ENCODE measurements at regions not wholly inside any gene's neighbourhood (a gene's known extent, or its start where the extent isn't known, plus 50 kb on each side); places are given as distances from the start of the nearest gene placed in this dataset.

DNA sequence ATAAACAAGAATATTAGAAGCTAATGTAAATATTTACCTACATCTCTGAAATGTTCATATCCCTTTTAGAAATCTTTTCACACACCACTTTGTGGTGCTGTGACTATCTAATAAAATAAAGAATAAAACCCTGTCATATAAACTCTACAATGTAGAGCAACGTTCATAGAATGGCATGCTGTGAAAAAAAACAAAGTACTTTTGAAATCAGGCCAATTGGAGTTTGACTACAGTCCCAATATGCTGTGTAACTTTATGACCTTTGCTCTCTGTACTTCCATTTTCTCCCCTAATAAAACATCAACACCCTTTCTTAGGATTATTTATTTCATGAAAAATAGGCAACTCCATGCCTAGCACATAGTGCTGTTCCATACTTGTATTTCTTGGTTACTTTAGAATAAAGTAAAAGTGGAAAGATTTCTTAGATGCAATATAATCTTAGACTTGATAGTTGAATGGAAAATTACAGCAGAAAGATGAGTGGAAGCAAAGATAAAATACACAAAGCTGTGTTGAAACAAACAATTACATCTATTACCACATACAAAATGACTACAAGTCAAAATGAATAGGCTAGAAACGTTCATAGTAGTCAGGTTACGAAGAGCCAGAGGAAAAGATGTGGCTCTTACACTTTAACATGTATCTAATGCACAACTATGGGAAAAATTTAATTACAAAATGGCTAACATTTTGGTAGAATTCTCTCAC is 613.2 kb upstream of the SLITRK5 start:
- DNase-seq (ENCODE audit: low spot score in 2 of 2), result no peak
- FAIRE-seq, result no peak

DNA sequence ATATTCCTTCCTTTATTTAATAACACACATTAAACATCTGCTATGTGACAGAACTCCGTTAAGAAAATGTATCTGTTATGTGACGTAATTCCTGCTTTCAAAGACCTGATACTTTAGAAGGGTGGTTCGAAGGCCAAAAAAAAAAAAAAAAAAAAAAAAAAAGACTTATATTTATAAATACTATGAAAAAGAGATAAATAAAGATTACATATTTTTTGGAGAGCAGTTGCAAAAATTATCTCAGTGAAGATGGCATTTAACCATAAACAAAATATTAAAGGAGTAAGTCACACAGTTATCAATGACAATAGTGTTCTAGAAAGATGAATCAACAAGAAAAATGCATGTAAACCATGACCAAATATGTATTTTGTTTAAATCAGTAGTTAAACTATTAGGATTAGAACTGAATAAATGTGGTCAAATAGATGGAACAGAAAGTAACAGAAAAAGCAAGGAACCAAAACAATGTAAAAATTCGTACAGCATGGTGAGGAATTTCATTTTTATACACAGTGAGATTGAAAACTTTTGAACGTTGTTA is 612.3 kb upstream of the SLITRK5 start:
- no peak for FAIRE-seq
- DNase-seq (ENCODE audit: low spot score in 2 of 2), result no peak

DNA sequence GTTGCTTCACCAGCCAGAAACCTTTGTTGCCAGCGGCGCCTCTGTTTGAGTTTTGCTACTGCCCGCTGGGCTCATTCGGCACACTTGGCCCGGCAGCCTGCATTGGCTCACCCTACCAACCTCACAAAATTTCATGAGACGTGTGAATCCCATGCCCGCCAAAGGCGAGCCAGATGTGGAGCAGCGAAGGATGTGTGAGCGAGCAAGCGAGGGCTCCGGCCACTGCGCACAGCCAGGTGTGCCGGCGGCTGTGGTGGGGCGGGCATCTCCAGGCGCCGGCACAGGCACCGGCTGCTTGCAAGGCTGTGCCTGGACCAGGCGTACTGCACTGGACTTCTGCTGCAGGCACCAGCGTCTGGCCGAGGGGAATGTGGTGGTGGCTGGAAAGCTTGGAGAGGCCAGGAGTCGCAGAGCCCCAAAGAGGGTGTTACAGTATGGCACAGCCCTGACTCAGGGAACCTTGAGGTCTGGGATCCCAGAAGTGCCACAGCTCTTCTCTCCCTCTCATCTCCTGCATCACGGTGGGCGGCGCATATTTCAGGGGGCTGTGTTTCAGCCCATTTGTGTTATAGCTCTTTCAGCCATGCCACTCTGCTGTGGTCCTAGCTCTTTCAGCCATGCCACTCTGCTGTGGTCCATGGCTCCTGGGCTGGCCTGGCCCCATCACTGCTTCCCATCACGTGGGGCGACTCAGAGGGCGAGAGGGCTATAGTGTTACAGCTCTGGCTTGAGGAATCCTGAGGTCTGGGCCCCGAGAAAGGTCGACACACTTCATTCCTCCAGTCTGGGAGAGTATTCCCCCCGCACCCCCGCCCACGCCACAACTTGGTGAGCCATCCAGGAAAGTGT is 592.0 kb upstream of the SLITRK5 start:
- no peak for FAIRE-seq

DNA sequence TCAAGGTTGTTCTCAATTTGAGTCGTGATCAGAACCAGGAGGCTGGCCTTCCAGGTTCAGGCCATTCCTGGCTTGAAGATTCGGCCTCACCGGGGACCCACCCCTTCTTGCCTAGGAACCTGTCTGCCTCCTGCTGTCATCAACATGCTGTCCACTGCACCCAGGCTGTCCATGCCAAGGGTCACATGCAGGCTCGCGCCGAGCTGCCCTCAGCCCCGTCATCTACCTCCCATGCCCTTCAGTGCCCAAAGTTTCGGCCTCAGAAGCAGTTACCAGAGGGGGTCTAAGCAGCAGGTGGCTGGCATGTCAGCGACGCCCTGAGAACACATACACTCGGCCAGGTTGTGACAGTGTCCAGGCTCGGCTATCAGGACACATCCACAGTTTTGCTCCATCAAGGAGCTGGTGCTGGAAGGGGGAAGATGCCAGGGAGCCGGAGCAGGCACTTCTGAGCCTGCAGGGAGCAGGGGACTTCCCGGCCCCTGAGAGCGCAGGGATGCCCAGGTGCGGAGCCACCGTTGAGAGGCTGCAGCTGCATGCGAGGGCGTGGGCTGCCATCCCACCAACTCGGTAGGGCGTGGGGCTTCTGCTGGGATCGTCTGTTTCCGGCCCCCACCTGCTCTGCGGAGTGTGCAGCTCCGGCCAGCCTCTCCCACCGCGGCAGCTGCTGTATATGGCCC is 590.9 kb upstream of the SLITRK5 start:
- FAIRE-seq (no peak), DNase-seq (ENCODE audit: low spot score in 2 of 2) (no peak)

More for the DNA sequence above, 592.0 kb upstream of the SLITRK5 start:
- DNase-seq (ENCODE audit: low spot score in 2 of 2), result no peak

DNA sequence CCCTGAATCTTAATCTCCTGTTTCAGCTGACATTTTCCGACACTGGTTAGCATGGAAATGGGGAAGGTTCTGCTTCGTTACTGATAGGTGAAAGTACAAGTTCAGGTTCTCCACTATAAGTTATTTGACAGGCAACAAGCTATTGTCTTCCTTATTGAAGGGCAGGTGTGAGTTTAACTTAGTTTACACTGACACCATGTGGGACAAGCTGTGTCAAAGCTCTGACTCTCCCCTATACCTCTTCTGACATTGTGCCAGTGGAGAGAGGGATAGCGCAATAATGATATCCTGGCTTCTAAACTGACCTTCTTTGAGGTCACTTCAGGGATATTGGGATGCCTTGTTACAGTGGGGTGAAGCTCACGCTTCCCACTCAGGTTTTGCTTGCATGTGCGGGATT is 587.0 kb upstream of the SLITRK5 start:
- DNase-seq (ENCODE audit: low spot score in 2 of 2) (no peak), FAIRE-seq (no peak)

DNA sequence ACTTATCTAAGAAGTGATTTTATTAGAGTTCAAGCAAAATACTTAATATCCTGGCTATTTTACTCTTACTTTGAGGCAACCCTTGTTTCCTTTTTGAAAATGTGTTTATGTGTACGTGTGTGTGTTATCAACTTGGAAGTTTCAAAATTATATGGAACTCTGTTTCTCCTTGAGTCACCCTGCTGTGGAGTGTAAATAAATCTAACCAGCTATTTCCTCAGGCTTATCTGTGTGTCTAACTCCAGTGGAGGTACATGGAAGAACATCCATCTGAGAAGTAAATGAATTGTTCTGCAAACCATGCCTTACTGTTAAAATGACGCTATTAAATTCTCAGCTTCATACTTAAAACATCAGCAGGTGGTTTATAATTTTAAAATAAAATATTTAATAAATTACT is 583.4 kb upstream of the SLITRK5 start:
- FAIRE-seq (no peak), DNase-seq (ENCODE audit: low spot score in 2 of 2) (no peak)

DNA sequence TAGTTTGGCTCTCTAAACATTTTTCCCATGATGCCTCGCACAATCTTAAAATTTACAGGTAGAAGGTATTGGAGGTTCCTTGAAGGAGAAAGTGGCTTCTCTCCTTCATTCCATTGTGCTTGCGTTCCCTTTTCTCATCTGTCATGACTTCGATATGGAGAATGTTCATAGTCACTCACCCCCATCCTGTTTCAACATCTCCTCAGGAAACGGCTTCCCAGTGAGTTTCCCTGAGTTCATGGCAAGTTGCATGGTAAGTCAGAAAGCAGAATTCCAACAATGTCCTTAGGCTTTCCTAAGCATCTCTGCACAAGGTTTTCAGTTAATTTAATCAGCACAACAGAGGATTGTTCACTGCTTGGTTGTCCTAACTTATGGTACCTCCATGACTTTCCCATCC is 581.8 kb upstream of the SLITRK5 start:
- no peak for DNase-seq (ENCODE audit: low spot score in 2 of 2)
- no peak for FAIRE-seq

DNA sequence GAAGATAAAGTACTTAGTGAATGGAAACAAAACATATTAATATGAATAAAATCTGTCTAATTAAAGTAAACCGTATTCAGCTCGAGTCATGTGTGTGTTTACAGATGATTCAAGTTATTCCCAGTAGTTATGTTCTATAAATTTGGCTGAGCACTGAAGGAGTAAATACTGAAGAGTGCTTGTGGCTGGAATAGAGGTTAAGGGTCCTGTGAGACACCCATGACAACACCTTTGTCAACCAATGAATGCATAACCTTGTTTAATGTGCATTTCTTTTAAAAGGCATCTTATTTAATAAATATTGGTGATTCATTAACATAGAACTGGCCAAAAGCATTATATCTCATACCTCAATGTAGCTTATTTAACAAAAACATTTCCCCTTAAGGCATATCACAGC is 577.8 kb upstream of the SLITRK5 start:
- FAIRE-seq (no peak), DNase-seq (ENCODE audit: low spot score in 2 of 2) (no peak)

DNA sequence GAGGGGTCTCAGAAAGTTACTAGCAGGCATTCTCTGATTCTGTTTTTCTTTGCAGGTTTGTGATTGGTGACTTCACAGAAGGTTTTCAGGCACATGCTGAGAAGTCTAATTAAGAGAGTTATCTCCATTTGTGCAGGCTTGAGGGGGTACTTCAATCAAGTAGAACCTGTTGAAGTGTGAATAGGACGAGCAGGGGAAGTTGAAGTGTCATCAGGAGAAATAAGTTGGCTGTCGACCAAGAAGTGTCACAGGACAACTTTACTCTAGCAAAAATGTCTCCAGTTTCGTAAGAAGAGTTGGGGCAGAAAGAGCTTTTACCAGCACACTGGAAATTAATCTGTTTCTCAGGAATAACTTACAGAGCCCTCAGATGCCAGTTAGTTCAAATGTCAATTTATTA is 576.5 kb upstream of the SLITRK5 start:
- FAIRE-seq (no peak), DNase-seq (ENCODE audit: low spot score in 2 of 2) (no peak)

DNA sequence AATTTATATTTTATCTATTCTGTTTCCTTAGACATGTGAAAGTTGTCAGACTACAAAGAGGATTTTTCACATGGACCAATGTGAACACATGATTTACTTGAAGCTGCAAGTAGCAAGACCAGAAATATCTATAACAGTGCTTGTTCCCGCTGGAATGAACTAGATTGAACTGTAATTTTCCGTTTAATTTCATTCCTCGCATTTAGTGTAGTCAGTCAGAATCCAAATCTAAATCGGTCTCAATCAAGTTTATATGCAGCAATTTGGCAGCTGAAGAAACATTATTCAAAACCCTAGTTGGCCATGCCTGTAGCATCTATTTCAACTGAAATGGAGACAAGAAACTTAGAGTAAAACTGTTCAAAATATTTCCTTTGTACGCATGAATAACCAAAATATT is 570.7 kb upstream of the SLITRK5 start:
- FAIRE-seq (no peak), DNase-seq (ENCODE audit: low spot score in 2 of 2) (no peak)

DNA sequence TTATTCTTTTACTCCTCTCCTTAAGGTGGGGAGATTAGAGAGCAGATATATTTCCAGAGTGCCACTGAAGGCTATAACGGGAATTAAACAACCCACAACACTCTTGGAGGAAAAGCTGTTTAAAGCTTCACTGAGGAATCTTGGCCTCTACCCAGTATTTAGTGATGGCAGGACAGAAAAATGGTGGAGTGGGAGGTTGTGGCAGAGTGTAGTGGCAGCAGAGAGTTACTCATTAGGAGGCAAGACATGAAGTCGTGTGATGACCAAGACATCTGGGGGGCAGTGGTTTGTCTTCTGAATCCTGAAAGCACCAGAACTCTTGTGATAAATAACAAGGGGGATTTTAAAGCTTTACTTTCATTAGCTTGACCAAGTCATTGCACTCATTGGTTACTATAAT is 563.5 kb upstream of the SLITRK5 start:
- FAIRE-seq, result no peak
- DNase-seq (ENCODE audit: low spot score in 2 of 2), result no peak

DNA sequence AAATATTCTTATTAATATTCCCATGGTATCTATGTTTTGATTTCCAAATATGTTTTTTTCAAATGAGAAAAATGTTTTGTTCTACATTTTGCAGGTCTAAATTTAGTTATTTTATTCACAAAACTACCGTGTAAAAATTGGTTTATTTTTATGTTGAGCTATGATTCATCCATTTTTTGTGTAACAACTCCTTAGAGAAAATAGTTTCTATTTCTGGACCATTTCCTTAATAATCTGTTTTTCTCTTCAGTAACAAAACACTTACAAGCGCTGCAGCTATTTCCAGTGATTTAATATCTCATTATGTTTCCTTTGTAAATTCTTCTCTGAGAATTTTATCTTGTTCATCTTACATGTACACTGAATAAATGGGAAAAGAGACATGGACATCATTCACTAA is 550.7 kb upstream of the SLITRK5 start:
- DNase-seq (ENCODE audit: low spot score in 2 of 2) (no peak), FAIRE-seq (no peak)

DNA sequence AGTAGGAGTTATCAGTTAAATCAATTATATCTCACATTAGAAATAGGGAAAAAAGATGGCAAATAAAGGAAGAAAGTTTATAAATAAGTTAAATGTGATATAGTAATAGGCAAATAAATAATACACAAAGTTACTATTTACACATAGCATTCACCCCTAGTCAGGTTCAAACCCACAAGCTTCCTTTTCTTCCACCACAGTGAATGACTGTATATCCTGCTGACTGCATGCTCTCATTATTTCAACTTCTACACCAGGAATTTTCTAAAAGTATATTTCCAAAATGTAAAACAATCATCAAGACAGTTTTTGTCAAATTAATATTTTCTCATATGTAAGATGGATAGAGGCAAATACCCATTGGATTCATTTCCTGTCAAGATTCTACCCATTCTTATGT is 548.6 kb upstream of the SLITRK5 start:
- DNase-seq (ENCODE audit: low spot score in 2 of 2) (no peak), FAIRE-seq (no peak)

DNA sequence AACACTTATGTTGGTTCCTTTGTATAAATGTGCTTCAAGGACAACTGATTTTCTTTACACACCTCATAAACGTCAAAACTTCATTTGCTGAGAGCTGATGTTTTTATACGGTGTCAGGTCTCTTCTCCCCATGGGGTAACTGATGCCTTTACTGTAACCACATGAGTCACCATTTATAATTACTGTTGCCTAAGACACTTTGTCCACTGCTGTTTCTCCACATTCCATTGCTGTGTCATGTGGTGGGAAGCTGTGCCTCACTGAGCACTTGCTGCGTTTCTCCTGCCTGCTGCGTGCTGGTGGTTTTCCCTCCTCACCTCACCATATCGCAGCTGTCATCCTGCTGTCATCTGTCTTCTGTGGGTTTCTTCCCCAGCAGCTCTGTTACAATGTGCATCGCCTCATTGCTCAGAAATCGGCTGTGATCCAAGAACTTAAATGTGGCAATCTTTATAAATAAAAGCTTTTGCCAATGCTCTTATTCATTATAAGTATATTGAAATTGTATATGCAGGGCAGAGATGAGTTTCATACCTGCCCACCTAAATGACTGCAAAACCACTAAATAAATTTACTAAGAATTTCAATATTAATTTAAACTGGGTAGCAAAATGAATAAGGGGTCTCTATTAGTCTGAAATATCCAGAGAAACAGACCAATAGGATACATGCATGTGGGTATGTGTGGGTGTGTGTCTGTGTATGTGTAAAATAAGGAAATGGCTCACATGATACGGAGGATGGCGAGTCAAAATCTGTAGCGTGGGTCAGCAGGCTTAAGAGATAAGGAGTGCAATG is 547.0 kb upstream of the SLITRK5 start:
- FAIRE-seq, result no peak
- DNase-seq (ENCODE audit: low spot score in 2 of 2), result no peak

DNA sequence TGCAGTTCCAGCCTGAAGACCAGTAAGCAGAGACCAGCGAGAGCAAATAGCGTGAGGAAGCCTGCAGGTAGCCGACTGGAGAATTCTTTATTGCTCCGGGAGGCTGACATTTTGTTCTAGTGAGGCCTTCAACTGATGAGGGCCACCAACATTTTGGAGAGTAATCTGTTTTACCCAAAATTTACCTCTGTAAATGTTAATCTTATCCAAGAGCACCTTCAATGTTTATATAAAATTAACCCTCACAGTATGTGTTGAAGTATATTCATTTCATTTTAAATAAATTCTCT is 546.4 kb upstream of the SLITRK5 start:
- DNase-seq (ENCODE audit: low spot score in 2 of 2) (no peak), FAIRE-seq (no peak)

DNA sequence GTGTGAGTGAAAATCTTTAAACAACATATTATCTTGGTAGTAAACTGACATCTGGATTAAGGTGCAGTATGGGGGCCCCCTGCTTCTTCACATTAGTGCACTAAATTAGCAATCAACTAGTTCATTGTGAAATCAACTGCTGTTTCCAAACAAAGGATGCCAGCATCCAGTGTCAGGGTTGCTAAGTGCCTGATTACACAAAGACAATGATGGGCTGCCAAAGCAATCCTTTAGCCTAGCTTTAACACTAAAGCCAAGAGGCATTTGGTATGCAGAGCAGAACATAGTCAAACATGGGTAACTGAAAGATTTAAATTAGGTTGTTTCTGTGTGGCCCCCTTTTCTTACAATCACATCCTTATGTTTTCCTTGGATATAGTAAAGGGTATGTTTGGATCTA is 543.1 kb upstream of the SLITRK5 start:
- no peak for FAIRE-seq
- peak; percentile 0 to 9 for DNase-seq (ENCODE audit: low spot score in 2 of 2)

DNA sequence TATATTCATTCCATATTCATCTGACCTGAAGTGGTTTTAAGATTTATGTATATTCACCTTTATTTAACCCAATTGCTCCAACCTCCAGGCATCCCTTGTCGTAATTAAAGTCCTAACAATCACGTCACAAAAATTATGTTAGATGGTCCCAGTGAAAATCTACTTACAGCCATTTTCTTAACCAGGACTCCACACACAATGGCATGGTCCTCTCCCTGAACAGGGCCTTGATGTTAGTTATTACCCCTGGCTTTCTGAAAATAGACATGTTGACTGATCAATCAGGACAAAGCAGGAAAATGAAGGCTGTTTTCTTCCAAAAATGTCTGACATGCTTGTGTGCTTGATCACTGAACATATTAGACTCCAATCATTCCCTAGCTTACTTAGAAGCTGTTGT is 542.7 kb upstream of the SLITRK5 start:
- DNase-seq (ENCODE audit: low spot score in 2 of 2), result no peak
- FAIRE-seq, result no peak

DNA sequence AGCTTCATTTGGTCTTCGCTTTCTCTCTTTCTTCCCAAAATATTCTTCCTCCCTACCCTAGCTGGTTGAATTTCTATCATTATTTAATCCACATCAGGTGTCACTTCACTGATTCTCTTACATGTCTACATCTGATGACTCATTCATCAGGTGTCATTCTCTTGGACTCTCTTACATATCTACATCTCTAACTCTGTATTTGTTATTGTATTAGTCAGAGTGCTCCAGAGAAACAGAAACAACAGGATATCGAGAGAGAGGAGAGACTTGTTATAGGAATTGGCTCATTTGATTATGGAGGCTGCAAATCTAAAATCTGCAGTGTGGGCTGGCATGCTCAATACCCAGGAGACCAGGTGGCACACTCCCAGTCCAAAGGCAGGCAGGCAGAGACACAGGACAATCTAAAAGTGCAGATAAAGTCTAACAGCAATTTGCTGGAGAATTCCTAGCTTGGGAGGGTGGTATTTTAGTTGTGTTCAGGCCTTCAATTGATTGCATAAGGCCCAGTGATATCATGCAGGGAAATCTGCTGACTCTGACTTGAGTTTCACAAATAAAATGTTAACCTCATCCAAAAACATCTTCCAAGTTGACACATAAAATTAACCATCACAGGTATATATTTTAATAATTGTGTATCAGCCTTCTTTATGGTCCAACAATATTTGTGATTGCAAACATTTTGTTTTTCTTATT is 541.4 kb upstream of the SLITRK5 start:
- FAIRE-seq, result no peak
- DNase-seq (ENCODE audit: low spot score in 2 of 2), result no peak

DNA sequence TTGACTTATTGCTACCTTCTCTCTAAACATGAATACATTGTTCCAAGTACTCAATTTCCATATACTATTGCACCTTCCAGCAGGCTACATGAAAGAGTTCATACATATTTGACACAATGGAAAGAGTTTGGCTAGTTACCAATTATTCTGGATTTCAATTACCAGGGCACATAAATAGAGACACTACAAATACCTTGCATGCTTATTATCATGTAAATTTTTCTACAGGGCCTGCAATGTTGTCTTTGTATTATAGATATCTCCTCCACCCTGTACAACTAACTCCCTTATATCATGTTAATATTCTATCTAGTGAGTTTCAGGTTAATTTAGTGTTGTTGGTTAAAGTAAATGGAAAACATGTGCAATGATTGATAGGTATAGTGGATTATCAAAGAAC is 540.7 kb upstream of the SLITRK5 start:
- no peak for FAIRE-seq
- DNase-seq (ENCODE audit: low spot score in 2 of 2), result no peak

DNA sequence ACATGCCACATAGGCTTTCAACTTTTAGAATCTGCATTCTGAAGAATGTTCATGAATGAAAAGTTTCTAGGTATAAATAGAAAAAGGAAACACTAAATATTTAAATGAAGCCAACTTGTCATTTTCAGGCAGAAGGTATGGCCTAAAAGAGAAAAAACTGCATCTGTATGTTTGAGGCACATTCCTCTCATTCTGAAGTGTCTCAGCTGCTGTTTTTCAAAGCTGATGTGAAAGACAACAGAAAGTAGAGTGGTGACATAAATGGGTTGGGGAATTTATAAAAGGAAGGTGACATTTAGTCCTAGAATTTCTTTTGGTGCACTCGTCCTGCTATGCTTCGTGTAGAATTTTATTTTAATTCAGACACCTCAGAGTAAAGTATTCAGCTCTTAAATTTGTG is 539.6 kb upstream of the SLITRK5 start:
- FAIRE-seq, result no peak
- no peak for DNase-seq (ENCODE audit: low spot score in 2 of 2)

Data from frontal cortex (tissue), 3 donors.